RWPE2 (cell line): ENCODE measurements at regions not wholly inside any gene's neighbourhood (a gene's known extent, or its start where the extent isn't known, plus 50 kb on each side); places are given as distances from the start of the nearest gene placed in this dataset.

ENCODE experiments used
- ATAC-seq: fragments of 200-7000 bp; cut with Tn5 transposase; 3 replicates; pipeline ENCODE4 v1.9.1; 2021; ENCODE audit warnings: low read depth
- DNase-seq: peaks from one replicate; pipeline ENCODE4 v3.0.0-alpha.2; 2020; ENCODE audit warnings: low spot score
- H3K27ac ChIP-seq: fragments of 450-650 bp; 2 replicates; pipeline ENCODE4 v1.5.1; 2017; ENCODE audit warnings: mild to moderate bottlenecking; ENCODE audit not compliant: poor library complexity, severe bottlenecking
- H3K27me3 ChIP-seq: fragments of 250-450 bp; sonication (Bioruptor Pico); 2 replicates; pipeline ENCODE4 v1.5.1; 2021; ENCODE audit warnings: mild to moderate bottlenecking, moderate library complexity; ENCODE audit not compliant: insufficient read depth, poor library complexity, severe bottlenecking
- H3K36me3 ChIP-seq: fragments of 250-450 bp; sonication (Bioruptor Pico); 2 replicates; pipeline ENCODE4 v1.5.1; 2020; ENCODE audit warnings: low read depth, mild to moderate bottlenecking, moderate library complexity
- H3K4me1 ChIP-seq: fragments of 250-450 bp; sonication (Bioruptor Pico); 2 replicates; pipeline ENCODE4 v1.5.1; 2021; ENCODE audit warnings: mild to moderate bottlenecking, moderate library complexity; ENCODE audit not compliant: insufficient read depth, poor library complexity, severe bottlenecking
- H3K4me3 ChIP-seq: fragments of 250-450 bp; sonication (Bioruptor Pico); 2 replicates; pipeline ENCODE4 v1.5.1; 2021; ENCODE audit warnings: mild to moderate bottlenecking, moderate library complexity; ENCODE audit not compliant: severe bottlenecking
- H3K9me3 ChIP-seq: fragments of 250-450 bp; sonication (Bioruptor Pico); 2 replicates; pipeline ENCODE4 v1.5.1; 2021; ENCODE audit warnings: mild to moderate bottlenecking, moderate library complexity; ENCODE audit not compliant: severe bottlenecking
- CTCF ChIP-seq: fragments of 450-650 bp; IDR thresholded peaks from one replicate; pipeline ENCODE4 v1.5.1; 2017; ENCODE audit warnings: mild to moderate bottlenecking, moderate library complexity; ENCODE audit not compliant: poor library complexity, severe bottlenecking

GRCh38 chrX:147180886-147181285 is 366.3 kb upstream of the CXorf51A start:
- DNase-seq (no peak), ATAC-seq (peak; percentile 53; the same call in 1 of the 3 replicates)
- Histone ChIP-seq H3K27ac (no peak overlapping the region), H3K9me3 (no peaks in the 10 kb centered on the region), H3K27me3 (no peaks in the 10 kb centered on the region), H3K4me1 (no peaks in the 10 kb centered on the region), H3K36me3 (no peaks in the 10 kb centered on the region), H3K4me3 (no peak overlapping the region)
- TF ChIP-seq CTCF = no peak

GRCh38 chrX:147179625-147180024 is 365.1 kb upstream of the CXorf51A start:
- Histone ChIP-seq H3K27ac (no peak overlapping the region), H3K4me3 (no peak overlapping the region), H3K27me3 (no peaks in the 10 kb centered on the region), H3K9me3 (no peaks in the 10 kb centered on the region), H3K4me1 (no peaks in the 10 kb centered on the region), H3K36me3 (no peaks in the 10 kb centered on the region)
- DNase-seq (no peak), ATAC-seq (no peak)
- TF ChIP-seq CTCF = no peak

GRCh38 chrX:147174591-147174990 is 360.0 kb upstream of the CXorf51A start:
- Histone ChIP-seq H3K4me1 (no peaks in the 10 kb centered on the region), H3K27me3 (no peaks in the 10 kb centered on the region), H3K4me3 (no peak overlapping the region), H3K9me3 (no peaks in the 10 kb centered on the region), H3K36me3 (no peaks in the 10 kb centered on the region), H3K27ac (no peak overlapping the region)
- no peak for TF ChIP-seq CTCF
- ATAC-seq (no peak), DNase-seq (no peak)

- Histone ChIP-seq H3K27me3 (no peaks in the 10 kb centered on the region), H3K4me1 (no peaks in the 10 kb centered on the region), H3K27ac (no peak overlapping the region), H3K9me3 (no peaks in the 10 kb centered on the region), H3K36me3 (no peaks in the 10 kb centered on the region), H3K4me3 (no peak overlapping the region)
- ATAC-seq (no peak), DNase-seq (no peak)
- no peak for TF ChIP-seq CTCF
Measured at GRCh38 chrX:147173594-147173993, 359.1 kb upstream of the CXorf51A start.

GRCh38 chrX:147170993-147171392 is 356.4 kb upstream of the CXorf51A start:
- Histone ChIP-seq H3K27me3 (no peaks in the 10 kb centered on the region), H3K36me3 (no peaks in the 10 kb centered on the region), H3K27ac (no peak overlapping the region), H3K4me1 (no peaks in the 10 kb centered on the region), H3K4me3 (no peak overlapping the region), H3K9me3 (no peaks in the 10 kb centered on the region)
- ATAC-seq (no peak), DNase-seq (no peak)
- no peak for TF ChIP-seq CTCF
